HEK293T (cell line): ENCODE measurements at regions not wholly inside any gene's neighbourhood (a gene's known extent, or its start where the extent isn't known, plus 50 kb on each side); places are given as distances from the start of the nearest gene placed in this dataset.

ENCODE experiments used
- CTCF ChIA-PET: fragments of 350-600 bp; formaldehyde crosslinking; extraction: SDS; loops from one replicate; lab custom pipeline; 2021; ENCODE audit warnings: antibody characterized with exemption, inconsistent platforms; lab: Yijun Ruan, JAX
- POLR2A ChIA-PET: fragments of 350-600 bp; formaldehyde crosslinking; extraction: SDS; loops from one replicate; lab custom pipeline; 2020; ENCODE audit warnings: antibody characterized with exemption, inconsistent platforms; lab: Yijun Ruan, JAX
- DNase-seq: peaks from one replicate; pipeline ENCODE4 v3.0.0; 2012; ENCODE audit warnings: mixed read lengths; ENCODE audit errors: extremely low spot score
- ARNT ChIP-seq: fragments of 450-650 bp; IDR thresholded peaks from 2 replicates; pipeline ENCODE4 v1.6.1; 2017; ENCODE audit warnings: mild to moderate bottlenecking
- BHLHE40 ChIP-seq: fragments of 450-650 bp; IDR thresholded peaks from 2 replicates; pipeline ENCODE4 v1.6.1; 2016; ENCODE audit warnings: mild to moderate bottlenecking, moderate library complexity, borderline replicate concordance
- CTBP1 ChIP-seq: fragments of 450-650 bp; IDR thresholded peaks from 2 replicates; pipeline ENCODE4 v1.6.1; 2016; ENCODE audit warnings: borderline replicate concordance
- ELF4 ChIP-seq: fragments of 450-650 bp; IDR thresholded peaks from 2 replicates; pipeline ENCODE4 v1.6.1; 2017; ENCODE audit warnings: antibody characterized with exemption
- FOXA1 ChIP-seq: fragments of 450-650 bp; IDR thresholded peaks from 2 replicates; pipeline ENCODE4 v1.6.1; 2016; ENCODE audit warnings: mild to moderate bottlenecking
- FOXK2 ChIP-seq: fragments of 450-650 bp; IDR thresholded peaks from 2 replicates; pipeline ENCODE4 v1.6.1; 2016; ENCODE audit warnings: mild to moderate bottlenecking
- FOXM1 ChIP-seq: fragments of 450-650 bp; IDR thresholded peaks from 2 replicates; pipeline ENCODE4 v1.6.1; 2017; ENCODE audit warnings: mild to moderate bottlenecking, borderline replicate concordance
- HDGF ChIP-seq: fragments of 450-650 bp; IDR thresholded peaks from 2 replicates; pipeline ENCODE4 v1.6.1; 2017; ENCODE audit warnings: antibody characterized with exemption, borderline replicate concordance
- L3MBTL2 ChIP-seq: fragments of 450-650 bp; conservative IDR thresholded peaks from 2 replicates; pipeline ENCODE4 v1.6.1; 2016; ENCODE audit warnings: mild to moderate bottlenecking
- LEF1 ChIP-seq: fragments of 450-650 bp; IDR thresholded peaks from 2 replicates; pipeline ENCODE4 v1.6.1; 2017; ENCODE audit warnings: mild to moderate bottlenecking, borderline replicate concordance
- NFRKB ChIP-seq: fragments of 450-650 bp; IDR thresholded peaks from 2 replicates; pipeline ENCODE4 v1.6.1; 2016; ENCODE audit warnings: mild to moderate bottlenecking, moderate library complexity
- PKNOX1 ChIP-seq: fragments of 450-650 bp; IDR thresholded peaks from 2 replicates; pipeline ENCODE4 v1.6.1; 2016
- SP1 ChIP-seq: fragments of 450-650 bp; IDR thresholded peaks from 2 replicates; pipeline ENCODE4 v1.6.1; 2017
- SUZ12 ChIP-seq: fragments of 450-650 bp; IDR thresholded peaks from 2 replicates; pipeline ENCODE4 v1.6.1; 2016; ENCODE audit warnings: mild to moderate bottlenecking
- TARDBP ChIP-seq: fragments of 450-650 bp; IDR thresholded peaks from 2 replicates; pipeline ENCODE4 v1.6.1; 2016
- ZNF384 ChIP-seq: fragments of 450-650 bp; IDR thresholded peaks from 2 replicates; pipeline ENCODE4 v1.6.1; 2016

- DNase-seq, result no peak
- ChIA-PET POLR2A (no interaction called here), CTCF (no interaction called here)
- TF ChIP-seq FOXA1 (no peak), HDGF (no peak), L3MBTL2 (no peak), SP1 (no peak), FOXM1 (no peak), SUZ12 (no peak), ZNF384 (no peak), BHLHE40 (no peak), NFRKB (no peak), LEF1 (no peak), ARNT (no peak), PKNOX1 (no peak), CTBP1 (no peak)
Measured at GRCh38 chr14:98298481-98299244, 973.3 kb downstream of the BCL11B start.

- DNase-seq, result no peak
- CTCF ChIA-PET, result no interaction called here
- POLR2A ChIA-PET, result no interaction called here
- TF ChIP-seq CTBP1, result no peak
- TF ChIP-seq FOXM1, result no peak
- TF ChIP-seq SUZ12, result no peak
- TF ChIP-seq BHLHE40, result no peak
- no peak for TF ChIP-seq FOXK2
- TF ChIP-seq ARNT, result no peak
- no peak for TF ChIP-seq ZNF384
- TF ChIP-seq HDGF, result no peak
- TF ChIP-seq PKNOX1, result no peak
- no peak for TF ChIP-seq LEF1
- no peak for TF ChIP-seq ELF4
- no peak for TF ChIP-seq NFRKB
- no peak for TF ChIP-seq L3MBTL2
- no peak for TF ChIP-seq TARDBP
- TF ChIP-seq FOXA1, result no peak
- TF ChIP-seq SP1, result no peak
Measured at GRCh38 chr14:98301681-98302080, 970.3 kb downstream of the BCL11B start.

GRCh38 chr14:98304574-98304973 is 967.4 kb downstream of the BCL11B start:
- TF ChIP-seq ARNT, result no peak
- no peak for TF ChIP-seq TARDBP
- TF ChIP-seq FOXK2, result no peak
- TF ChIP-seq SP1, result no peak
- no peak for TF ChIP-seq ZNF384
- no peak for TF ChIP-seq FOXA1
- TF ChIP-seq CTBP1, result no peak
- no peak for TF ChIP-seq SUZ12
- TF ChIP-seq ELF4, result no peak
- TF ChIP-seq L3MBTL2, result no peak
- no peak for TF ChIP-seq PKNOX1
- CTCF ChIA-PET, result no interaction called here
- POLR2A ChIA-PET, result no interaction called here
- no peak for DNase-seq

- POLR2A ChIA-PET, result no interaction called here
- CTCF ChIA-PET, result interaction anchor here (0.6 kb wide), 1 partner anchor 20 kb away, joined by 6 read pairs; no protein-coding TSS in a partner anchor
- no peak for TF ChIP-seq TARDBP
- no peak for TF ChIP-seq FOXM1
- no peak for DNase-seq
Measured at GRCh38 chr14:98309591-98309990, 962.4 kb downstream of the BCL11B start.

GRCh38 chr14:98312006-98312405 is 960.0 kb downstream of the BCL11B start:
- no peak for TF ChIP-seq TARDBP
- TF ChIP-seq HDGF, result no peak
- TF ChIP-seq NFRKB, result no peak
- TF ChIP-seq ZNF384, result no peak
- TF ChIP-seq SUZ12, result no peak
- no peak for TF ChIP-seq CTBP1
- no peak for TF ChIP-seq ELF4
- no peak for TF ChIP-seq BHLHE40
- no peak for TF ChIP-seq PKNOX1
- ChIA-PET POLR2A (no interaction called here), CTCF (no interaction called here)
- DNase-seq, result no peak

- no peak for DNase-seq
- CTCF ChIA-PET, result no interaction called here
- TF ChIP-seq BHLHE40 (no peak), CTBP1 (no peak), ELF4 (no peak), NFRKB (no peak), ARNT (no peak), FOXM1 (no peak), HDGF (no peak), FOXA1 (no peak), FOXK2 (no peak), SUZ12 (no peak), LEF1 (no peak), ZNF384 (no peak), L3MBTL2 (no peak), SP1 (no peak), TARDBP (no peak), PKNOX1 (no peak)
- POLR2A ChIA-PET, result no interaction called here
Measured at GRCh38 chr14:98321841-98322240, 950.2 kb downstream of the BCL11B start.
